K562 (cell line): ENCODE measurements at regions not wholly inside any gene's neighbourhood (a gene's known extent, or its start where the extent isn't known, plus 50 kb on each side); places are given as distances from the start of the nearest gene placed in this dataset.

Source experiments
- E2F4 ChIP-seq: sonication (generic); formaldehyde crosslinking; IDR thresholded peaks from 2 replicates; pipeline ENCODE4 v1.8.0; 2022; ENCODE audit warnings: mild to moderate bottlenecking, low read depth, missing genetic modification reagents
- HIVEP1 ChIP-seq: fragments of 250-450 bp; sonication (Bioruptor Pico); IDR thresholded peaks from 2 replicates; pipeline ENCODE4 v1.4.0; 2020; ENCODE audit warnings: mild to moderate bottlenecking
- MIER1 ChIP-seq: fragments of 450-650 bp; IDR thresholded peaks from 2 replicates; pipeline ENCODE4 v1.6.1; 2016; ENCODE audit warnings: antibody characterized with exemption, mild to moderate bottlenecking, low read depth
- NR2C2 ChIP-seq, 2 experiments: fragments of 200-800 bp in 1 of 2; sonication (Bioruptor generic) in 1 of 2; sonication (generic) in 1 of 2; formaldehyde crosslinking in 1 of 2; IDR thresholded peaks; 2 replicates each; pipeline versions ENCODE4 v1.6.1 to v1.8.0; 2016 to 2022; ENCODE audit warnings: mild to moderate bottlenecking in 1 of 2, missing compliant biosample characterization in 1 of 2, missing genetic modification characterization in 1 of 2, missing genetic modification reagents in 1 of 2
- POLR2AphosphoS5 ChIP-seq: IDR thresholded peaks from 2 replicates; pipeline ENCODE4 v1.6.1; 2011; ENCODE audit warnings: mild to moderate bottlenecking, low read depth, low read length, moderate library complexity; ENCODE audit not compliant: control insufficient read depth, insufficient read depth
- SMARCC2 ChIP-seq: fragments of 450-650 bp; IDR thresholded peaks from 2 replicates; pipeline ENCODE4 v1.6.1; 2017; ENCODE audit warnings: antibody characterized with exemption, moderate library complexity, mild to moderate bottlenecking, low read depth
- USF2 ChIP-seq: sonication (generic); formaldehyde crosslinking; IDR thresholded peaks from 2 replicates; pipeline ENCODE4 v1.5.0; 2020; ENCODE audit warnings: missing genetic modification reagents
- ZNF24 ChIP-seq: fragments of 450-650 bp; IDR thresholded peaks from 2 replicates; pipeline ENCODE4 v1.6.1; 2016

GRCh38 chr1:68644504-68644903, 147.6 kb upstream of the DEPDC1 start:
- TF ChIP-seq HIVEP1 = no peak
- no peak for TF ChIP-seq MIER1
- no peak for TF ChIP-seq SMARCC2
- no peak for TF ChIP-seq ZNF24
- TF ChIP-seq NR2C2 (CRISPR knock-in tag; IDR thresholded peaks at IDR 0.05) = no peak
- no peak for TF ChIP-seq NR2C2 (tag; IDR thresholded peaks at IDR 0.05)
- TF ChIP-seq E2F4 (CRISPR knock-in tag) = no peak
- no peak for TF ChIP-seq USF2
- TF ChIP-seq POLR2AphosphoS5 = no peak
